CD4-positive, alpha-beta T cell treated with Interleukin-17A for 4 hours (primary cell): ENCODE measurements at regions not wholly inside any gene's neighbourhood (a gene's known extent, or its start where the extent isn't known, plus 50 kb on each side); places are given as distances from the start of the nearest gene placed in this dataset.
"Not testable (repeated sequence)": the region's sequence is repeated elsewhere in the genome, so short reads cannot be mapped to it uniquely, and the experiment has no call there.

Experiments used
- DNase-seq: peaks from one replicate; pipeline ENCODE4 v3.0.0-alpha.2; 2020; ENCODE audit warnings: mixed read lengths

GRCh38 chr9:103410059-103410458 is 414.9 kb downstream of the CYLC2 start:
- DNase-seq: no peak

GRCh38 chr9:103427696-103428095 is 432.6 kb downstream of the CYLC2 start:
- DNase-seq: no peak

- DNase-seq: no peak
Measured at GRCh38 chr9:103430469-103430868, 435.3 kb downstream of the CYLC2 start.

GRCh38 chr9:103431809-103432208 is 436.7 kb downstream of the CYLC2 start:
- DNase-seq: no peak

GRCh38 chr9:103444176-103444575 is 449.0 kb downstream of the CYLC2 start:
- DNase-seq: no peak

- no peak for DNase-seq
Measured at GRCh38 chr9:103458826-103459225, 463.7 kb downstream of the CYLC2 start.

GRCh38 chr9:103471241-103471640 is 476.1 kb downstream of the CYLC2 start:
- DNase-seq: no peak

GRCh38 chr9:103474156-103474555 is 479.0 kb downstream of the CYLC2 start:
- no peak for DNase-seq

- no peak for DNase-seq
Measured at GRCh38 chr9:103483471-103484096, 488.5 kb downstream of the CYLC2 start.

GRCh38 chr9:103485138-103485537 is 490.0 kb downstream of the CYLC2 start:
- DNase-seq: no peak

- DNase-seq: no peak
Measured at GRCh38 chr9:103514767-103515166, 519.6 kb downstream of the CYLC2 start.

- no peak for DNase-seq
Measured at GRCh38 chr9:103522409-103522808, 527.3 kb downstream of the CYLC2 start.

GRCh38 chr9:103530934-103531333 is 535.8 kb downstream of the CYLC2 start:
- DNase-seq: no peak

- no peak for DNase-seq
Measured at GRCh38 chr9:103533318-103533717, 538.2 kb downstream of the CYLC2 start.

- DNase-seq: no peak
Measured at GRCh38 chr9:103537426-103537825, 542.3 kb downstream of the CYLC2 start.

- no peak for DNase-seq
Measured at GRCh38 chr9:103545260-103545659, 548.8 kb upstream of the SMC2 start.

- DNase-seq: no peak
Measured at GRCh38 chr9:103552712-103553111, 541.4 kb upstream of the SMC2 start.

GRCh38 chr9:103574056-103574455 is 520.1 kb upstream of the SMC2 start:
- no peak for DNase-seq

GRCh38 chr9:103586721-103587120 is 507.4 kb upstream of the SMC2 start:
- no peak for DNase-seq

- DNase-seq: no peak
Measured at GRCh38 chr9:103601287-103601686, 492.8 kb upstream of the SMC2 start.

GRCh38 chr9:103611950-103612349 is 482.2 kb upstream of the SMC2 start:
- DNase-seq: not testable (repeated sequence)

GRCh38 chr9:103615994-103616393 is 478.1 kb upstream of the SMC2 start:
- DNase-seq: no peak

- DNase-seq: no peak
Measured at GRCh38 chr9:103617046-103617445, 477.1 kb upstream of the SMC2 start.

- DNase-seq: no peak
Measured at GRCh38 chr9:103625161-103625804, 468.8 kb upstream of the SMC2 start.

GRCh38 chr9:103627731-103628130 is 466.4 kb upstream of the SMC2 start:
- DNase-seq: no peak
